AG09309 (cell line): ENCODE measurements at regions not wholly inside any gene's neighbourhood (a gene's known extent, or its start where the extent isn't known, plus 50 kb on each side); places are given as distances from the start of the nearest gene placed in this dataset.

Experiments
- DNase-seq: peaks from one replicate; pipeline ENCODE4 v3.0.0-alpha.2; 2010; ENCODE audit warnings: low read depth
- H3K4me3 ChIP-seq: 2 replicates; pipeline ENCODE4 v1.5.1; 2011; ENCODE audit warnings: mild to moderate bottlenecking, low read depth, low read length, moderate library complexity; ENCODE audit not compliant: control insufficient read depth
- CTCF ChIP-seq: IDR thresholded peaks from 2 replicates; pipeline ENCODE4 v1.5.1; 2011; ENCODE audit warnings: mild to moderate bottlenecking, low read depth, low read length, inconsistent platforms; ENCODE audit not compliant: insufficient read depth, control insufficient read depth; ENCODE audit errors: missing control alignments

DNA sequence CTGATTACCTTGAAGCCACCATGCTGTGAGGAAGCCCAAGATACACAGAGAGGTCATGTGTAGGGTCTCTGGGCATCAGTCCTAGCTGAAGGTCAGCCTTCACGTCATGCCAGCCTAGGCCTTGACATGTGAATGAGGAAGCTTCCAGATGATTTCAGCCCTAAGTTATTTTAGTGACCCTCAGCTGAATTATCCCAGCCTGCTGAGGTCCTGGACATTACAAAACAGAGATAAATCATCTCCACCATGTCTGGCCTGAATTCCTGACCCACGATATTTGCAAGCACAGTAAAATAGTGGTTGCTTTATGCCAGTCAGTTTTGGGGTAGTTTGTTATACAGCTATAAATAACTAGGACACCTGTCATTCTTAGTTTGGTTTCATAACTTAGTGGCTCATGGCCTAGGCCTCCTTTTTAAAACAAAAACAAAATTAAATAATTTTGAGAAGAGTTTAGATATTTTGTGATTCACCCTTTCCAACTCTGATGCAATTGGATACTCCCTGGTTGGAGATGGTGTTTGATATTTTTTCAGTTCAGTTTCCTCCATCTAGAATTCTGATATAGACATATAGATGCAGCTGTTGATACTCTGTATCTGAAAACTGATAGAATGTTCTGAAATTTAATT, 571.3 kb upstream of the CLINT1 start:
- no peak for DNase-seq
- TF ChIP-seq CTCF = no peak
- H3K4me3 ChIP-seq = no peak overlapping the region

- H3K4me3 ChIP-seq = no peak overlapping the region
- TF ChIP-seq CTCF = no peak
- no peak for DNase-seq
These were observed 570.6 kb upstream of the CLINT1 start for GRCh38 chr5:158429564-158429963.

- DNase-seq = no peak
- no peak overlapping the region for H3K4me3 ChIP-seq
- no peak for TF ChIP-seq CTCF
These were observed 564.8 kb upstream of the CLINT1 start for GRCh38 chr5:158423623-158424200.

- no peak for DNase-seq
- no peak overlapping the region for H3K4me3 ChIP-seq
- TF ChIP-seq CTCF = no peak
These were observed 563.9 kb upstream of the CLINT1 start for GRCh38 chr5:158422653-158423515.

DNA sequence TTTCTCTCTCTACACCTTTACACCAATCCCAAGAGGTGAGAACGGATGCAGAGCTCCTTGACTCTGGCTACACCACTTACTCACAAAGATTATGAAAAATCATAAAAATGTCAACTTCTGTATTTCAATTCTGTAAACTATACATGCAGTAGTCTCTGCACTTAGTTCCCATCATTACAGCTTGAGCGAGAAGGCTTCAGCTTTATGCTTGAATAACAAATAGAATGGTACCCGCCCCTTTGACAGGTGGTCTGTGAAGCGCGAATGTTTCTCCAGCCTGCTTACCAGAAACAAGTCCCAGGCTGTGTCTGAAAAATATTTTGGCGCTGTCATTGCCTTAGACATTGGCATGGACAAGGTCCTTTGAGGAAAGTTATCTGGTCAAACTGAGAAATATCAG, 562.4 kb upstream of the CLINT1 start:
- H3K4me3 ChIP-seq = no peak overlapping the region
- no peak for TF ChIP-seq CTCF
- no peak for DNase-seq

DNA sequence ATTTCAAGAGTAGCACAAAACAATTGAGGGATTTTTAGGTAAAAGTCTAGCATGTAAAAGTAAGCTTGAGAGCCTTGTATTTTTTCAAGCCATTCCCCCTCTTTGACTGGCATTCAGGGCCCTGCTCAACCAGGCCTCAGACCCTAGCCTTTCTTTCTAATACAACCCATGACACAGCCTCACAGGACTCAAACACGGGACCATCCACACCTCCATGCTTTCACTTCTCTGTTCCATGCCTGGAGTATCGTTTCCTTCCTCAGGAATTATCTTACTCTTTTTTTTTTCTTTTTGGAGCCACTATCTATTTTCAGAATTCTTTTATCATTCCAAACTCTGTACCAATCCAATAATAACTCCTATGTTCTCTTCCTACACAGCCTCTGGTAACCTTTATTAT, 560.2 kb upstream of the CLINT1 start:
- H3K4me3 ChIP-seq = no peak overlapping the region
- no peak for DNase-seq
- no peak for TF ChIP-seq CTCF
